C4-2B (cell line): ENCODE measurements at regions not wholly inside any gene's neighbourhood (a gene's known extent, or its start where the extent isn't known, plus 50 kb on each side); places are given as distances from the start of the nearest gene placed in this dataset.

Experiments used
- ZFX ChIP-seq: fragments of 450-650 bp; IDR thresholded peaks from 2 replicates; pipeline ENCODE4 v1.6.1; 2017
- TF ChIP-seq, protein P1 (sequence below): fragments of 450-650 bp; conservative IDR thresholded peaks from 2 replicates; pipeline ENCODE4 v1.5.1; 2017; ENCODE audit warnings: mild to moderate bottlenecking

DNA sequence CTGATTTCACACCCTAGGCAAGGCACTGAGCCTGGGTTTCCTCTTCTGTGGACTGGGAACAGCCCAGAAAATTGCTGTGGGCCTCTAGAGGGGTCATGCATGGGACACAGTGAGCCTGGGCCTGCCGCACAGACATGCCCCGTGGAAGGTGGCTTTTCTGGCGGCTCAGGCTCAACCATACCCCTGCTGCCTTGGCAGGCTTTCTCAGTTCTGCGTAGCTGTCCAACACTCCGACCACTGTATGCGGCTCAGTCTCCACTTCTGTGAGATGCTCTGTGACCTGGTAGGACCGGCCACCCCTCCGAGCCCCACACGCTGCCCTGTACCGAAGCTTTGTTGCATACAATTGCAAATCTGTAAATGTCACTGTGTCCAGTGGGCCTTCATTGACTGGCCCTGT, 126.3 kb downstream of the UQCRFS1 start:
- TF ChIP-seq, protein P1, sequence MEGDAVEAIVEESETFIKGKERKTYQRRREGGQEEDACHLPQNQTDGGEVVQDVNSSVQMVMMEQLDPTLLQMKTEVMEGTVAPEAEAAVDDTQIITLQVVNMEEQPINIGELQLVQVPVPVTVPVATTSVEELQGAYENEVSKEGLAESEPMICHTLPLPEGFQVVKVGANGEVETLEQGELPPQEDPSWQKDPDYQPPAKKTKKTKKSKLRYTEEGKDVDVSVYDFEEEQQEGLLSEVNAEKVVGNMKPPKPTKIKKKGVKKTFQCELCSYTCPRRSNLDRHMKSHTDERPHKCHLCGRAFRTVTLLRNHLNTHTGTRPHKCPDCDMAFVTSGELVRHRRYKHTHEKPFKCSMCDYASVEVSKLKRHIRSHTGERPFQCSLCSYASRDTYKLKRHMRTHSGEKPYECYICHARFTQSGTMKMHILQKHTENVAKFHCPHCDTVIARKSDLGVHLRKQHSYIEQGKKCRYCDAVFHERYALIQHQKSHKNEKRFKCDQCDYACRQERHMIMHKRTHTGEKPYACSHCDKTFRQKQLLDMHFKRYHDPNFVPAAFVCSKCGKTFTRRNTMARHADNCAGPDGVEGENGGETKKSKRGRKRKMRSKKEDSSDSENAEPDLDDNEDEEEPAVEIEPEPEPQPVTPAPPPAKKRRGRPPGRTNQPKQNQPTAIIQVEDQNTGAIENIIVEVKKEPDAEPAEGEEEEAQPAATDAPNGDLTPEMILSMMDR: no peak
- TF ChIP-seq ZFX: no peak
